BJ (cell line): ENCODE measurements at regions not wholly inside any gene's neighbourhood (a gene's known extent, or its start where the extent isn't known, plus 50 kb on each side); places are given as distances from the start of the nearest gene placed in this dataset.

Experiments
- CTCF ChIA-PET: fragments of 350-600 bp; formaldehyde crosslinking; extraction: SDS; loops from one replicate; lab custom pipeline; 2021; ENCODE audit warnings: antibody characterized with exemption, inconsistent platforms; lab: Yijun Ruan, JAX
- POLR2A ChIA-PET: fragments of 300-600 bp; sonication (Branson Sonifier 250); formaldehyde crosslinking; extraction: SDS; loops from one replicate; lab custom pipeline; 2021; ENCODE audit warnings: antibody characterized with exemption; lab: Charles Lee
- DNase-seq: peaks from one replicate; pipeline ENCODE4 v3.0.0-alpha.2; 2011; ENCODE audit warnings: low read depth
- H3K27me3 ChIP-seq: 2 replicates; pipeline ENCODE4 v1.6.0; 2011; ENCODE audit warnings: low read length; ENCODE audit not compliant: control insufficient read depth, insufficient read depth
- H3K36me3 ChIP-seq: 2 replicates; pipeline ENCODE4 v1.5.1; 2011; ENCODE audit warnings: low read length; ENCODE audit not compliant: control insufficient read depth, insufficient read depth
- H3K4me3 ChIP-seq: 2 replicates; pipeline ENCODE4 v1.5.1; 2011; ENCODE audit warnings: low read depth, mild to moderate bottlenecking, control low read depth, low read length
- TF ChIP-seq, protein P1 (sequence below): IDR thresholded peaks from 2 replicates; pipeline ENCODE4 v1.5.1; 2011; ENCODE audit warnings: low read depth, mild to moderate bottlenecking, control low read depth, inconsistent platforms, low read length, moderate library complexity; ENCODE audit not compliant: insufficient read depth

DNA sequence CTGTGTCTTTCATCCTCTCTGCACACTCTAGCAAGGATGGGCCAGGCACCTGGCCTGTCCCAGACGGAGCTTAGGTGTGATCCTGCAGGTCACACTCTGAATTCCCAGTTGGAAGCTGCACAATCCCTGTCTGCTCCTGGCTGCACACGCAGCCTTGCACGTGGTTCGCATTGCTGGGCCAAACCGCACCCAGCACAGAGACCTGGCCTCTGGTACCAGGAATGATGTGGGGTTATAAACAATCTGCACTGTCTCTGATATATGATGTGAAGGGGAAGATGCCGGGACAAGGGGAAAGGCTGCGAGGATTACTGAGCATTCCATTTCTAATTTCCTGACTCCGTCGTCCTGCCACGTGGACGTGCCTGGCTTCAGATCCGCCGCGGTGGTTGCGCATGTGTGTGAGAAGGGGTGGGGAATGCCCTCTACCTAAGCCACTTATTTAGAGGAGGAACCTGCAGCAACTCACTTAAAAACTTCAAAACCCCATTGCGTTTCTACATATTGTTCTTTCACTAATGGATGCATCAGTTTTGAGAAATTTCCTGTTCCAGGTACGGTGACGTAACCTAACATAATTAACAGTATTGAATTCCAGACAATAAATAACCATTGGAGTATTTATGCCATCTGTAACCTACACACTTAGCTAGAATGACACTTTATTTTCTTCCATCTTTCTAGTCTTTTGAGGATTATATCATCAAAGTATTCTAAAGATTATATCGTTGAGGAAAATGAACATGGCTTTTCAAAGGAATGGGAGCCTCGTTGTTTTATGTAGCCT, 559.7 kb upstream of the MGMT start:
- TF ChIP-seq, protein P1, sequence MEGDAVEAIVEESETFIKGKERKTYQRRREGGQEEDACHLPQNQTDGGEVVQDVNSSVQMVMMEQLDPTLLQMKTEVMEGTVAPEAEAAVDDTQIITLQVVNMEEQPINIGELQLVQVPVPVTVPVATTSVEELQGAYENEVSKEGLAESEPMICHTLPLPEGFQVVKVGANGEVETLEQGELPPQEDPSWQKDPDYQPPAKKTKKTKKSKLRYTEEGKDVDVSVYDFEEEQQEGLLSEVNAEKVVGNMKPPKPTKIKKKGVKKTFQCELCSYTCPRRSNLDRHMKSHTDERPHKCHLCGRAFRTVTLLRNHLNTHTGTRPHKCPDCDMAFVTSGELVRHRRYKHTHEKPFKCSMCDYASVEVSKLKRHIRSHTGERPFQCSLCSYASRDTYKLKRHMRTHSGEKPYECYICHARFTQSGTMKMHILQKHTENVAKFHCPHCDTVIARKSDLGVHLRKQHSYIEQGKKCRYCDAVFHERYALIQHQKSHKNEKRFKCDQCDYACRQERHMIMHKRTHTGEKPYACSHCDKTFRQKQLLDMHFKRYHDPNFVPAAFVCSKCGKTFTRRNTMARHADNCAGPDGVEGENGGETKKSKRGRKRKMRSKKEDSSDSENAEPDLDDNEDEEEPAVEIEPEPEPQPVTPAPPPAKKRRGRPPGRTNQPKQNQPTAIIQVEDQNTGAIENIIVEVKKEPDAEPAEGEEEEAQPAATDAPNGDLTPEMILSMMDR: no peak
- DNase-seq: no peak
- no peaks in the 10 kb centered on the region for H3K36me3 ChIP-seq
- POLR2A ChIA-PET: no interaction called here
- CTCF ChIA-PET: no interaction called here
- no peaks in the 10 kb centered on the region for H3K27me3 ChIP-seq
- H3K4me3 ChIP-seq: no peak overlapping the region

DNA sequence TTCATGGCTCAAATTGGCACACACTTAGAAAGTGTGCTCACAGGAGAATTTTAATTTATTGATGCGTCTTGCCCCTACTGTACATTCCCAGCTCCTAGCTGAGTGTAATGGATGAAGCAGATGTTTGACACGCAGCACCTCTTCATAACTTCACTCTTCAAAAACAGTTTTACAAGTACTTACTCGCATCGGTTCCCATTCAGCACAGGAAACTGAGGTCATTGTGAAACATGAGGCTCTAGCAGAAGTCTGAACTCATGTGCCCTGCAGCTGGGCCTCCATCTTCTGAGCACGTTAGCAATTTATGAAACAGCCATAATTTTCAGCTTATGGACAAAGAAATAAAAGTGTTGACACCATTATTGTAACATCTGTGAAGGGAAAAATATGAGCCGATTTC, 558.9 kb upstream of the MGMT start:
- H3K36me3 ChIP-seq: no peaks in the 10 kb centered on the region
- DNase-seq: no peak
- POLR2A ChIA-PET: no interaction called here

DNA sequence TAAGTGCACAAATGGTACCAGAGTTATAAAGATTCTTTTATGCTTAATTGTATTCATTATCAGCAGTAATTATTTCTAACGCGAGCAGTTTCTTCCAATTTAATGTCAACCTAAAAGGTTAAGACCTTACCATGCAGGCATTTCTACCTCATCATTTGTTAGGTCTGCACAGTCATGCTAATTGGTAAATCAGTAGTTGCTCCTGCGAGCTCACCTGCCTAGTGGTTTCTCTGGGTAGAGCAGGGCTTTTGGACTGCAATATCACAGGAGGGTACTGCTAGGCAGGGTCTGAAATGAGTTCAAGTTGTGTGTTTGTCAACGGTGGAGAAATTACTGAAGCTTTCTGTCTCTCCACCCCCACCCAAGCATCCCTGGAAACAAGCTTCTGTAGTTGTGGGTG, 558.5 kb upstream of the MGMT start:
- H3K27me3 ChIP-seq: no peaks in the 10 kb centered on the region
- TF ChIP-seq, protein P1: no peak
- ChIA-PET CTCF (no interaction called here), POLR2A (no interaction called here)
- no peak overlapping the region for H3K4me3 ChIP-seq
- no peak for DNase-seq
- no peaks in the 10 kb centered on the region for H3K36me3 ChIP-seq

More for the DNA sequence above, 558.9 kb upstream of the MGMT start:
- CTCF ChIA-PET: no interaction called here
- Histone ChIP-seq H3K4me3 (no peak overlapping the region), H3K27me3 (no peaks in the 10 kb centered on the region)
- TF ChIP-seq, protein P1: no peak

DNA sequence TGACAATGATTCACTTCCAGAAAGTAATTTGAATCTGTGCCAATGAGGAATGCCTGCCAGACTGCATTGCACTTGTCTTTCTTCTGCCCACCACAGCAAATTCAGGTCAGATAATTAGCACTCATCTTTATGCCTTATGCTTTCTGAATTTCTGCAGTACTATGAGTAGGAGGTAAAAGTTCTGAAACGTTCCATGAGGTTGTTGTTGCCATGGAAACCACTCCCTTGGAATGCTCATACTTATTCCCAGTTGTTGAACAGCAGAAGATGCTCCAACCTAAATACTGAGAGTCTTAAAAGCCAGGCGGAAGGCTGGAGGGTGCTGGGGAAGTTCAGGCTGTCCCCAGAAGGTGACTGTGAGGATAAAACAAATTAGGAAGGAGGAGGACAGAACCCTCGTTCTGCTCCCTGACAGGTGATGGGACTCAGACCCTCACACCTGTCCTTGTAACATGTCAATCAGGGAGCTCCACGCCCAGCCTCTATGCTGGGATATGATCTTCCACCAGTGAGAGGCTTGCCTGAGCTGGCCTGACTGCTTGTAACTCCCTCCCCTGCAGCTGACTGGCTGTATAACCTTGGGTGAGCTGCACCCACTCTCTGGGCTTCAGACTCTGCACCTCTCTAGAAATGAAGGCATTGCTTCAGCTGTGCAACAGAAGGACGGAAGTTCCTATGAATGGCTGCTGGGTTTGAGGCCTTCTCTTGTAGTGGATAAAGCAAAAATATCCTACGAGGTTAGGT, 554.3 kb upstream of the MGMT start:
- no peak for DNase-seq
- H3K27me3 ChIP-seq: no peaks in the 10 kb centered on the region
- CTCF ChIA-PET: no interaction called here
- TF ChIP-seq, protein P1: no peak
- POLR2A ChIA-PET: no interaction called here
- H3K4me3 ChIP-seq: no peak overlapping the region
- H3K36me3 ChIP-seq: no peaks in the 10 kb centered on the region

DNA sequence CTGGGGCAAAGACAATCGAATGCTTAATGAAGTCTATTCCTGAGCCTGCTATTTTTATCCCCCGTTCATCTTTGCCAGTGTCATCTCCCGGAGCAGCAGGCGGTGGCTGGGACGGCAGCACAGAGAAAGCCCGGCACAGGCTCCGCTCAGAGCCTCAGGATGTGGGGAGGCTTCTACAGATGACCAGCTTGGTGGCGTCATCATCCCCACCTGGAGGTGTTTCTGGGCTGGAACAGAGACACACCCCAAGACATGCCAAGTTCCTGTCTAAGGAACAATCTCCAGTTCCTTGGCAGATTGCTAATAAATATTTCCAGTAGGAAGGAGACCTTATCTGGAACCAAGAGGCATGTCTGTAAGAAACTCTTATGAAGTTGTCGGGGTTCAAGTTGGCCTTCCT, 552.4 kb upstream of the MGMT start:
- ChIA-PET POLR2A (no interaction called here), CTCF (no interaction called here)
- H3K36me3 ChIP-seq: no peaks in the 10 kb centered on the region
- no peaks in the 10 kb centered on the region for H3K27me3 ChIP-seq
- DNase-seq: no peak
- no peak overlapping the region for H3K4me3 ChIP-seq
- TF ChIP-seq, protein P1: no peak
